Type B pancreatic cell (in vitro differentiated cells): ENCODE measurements at regions not wholly inside any gene's neighbourhood (a gene's known extent, or its start where the extent isn't known, plus 50 kb on each side); places are given as distances from the start of the nearest gene placed in this dataset.

Experiments
- DNase-seq: peaks from one replicate; pipeline ENCODE4 v3.0.0; 2021; ENCODE audit warnings: mixed read lengths; ENCODE audit not compliant: unreplicated experiment; ENCODE audit errors: extremely low spot score
- H3K27ac Mint-ChIP-seq: 2 replicates; pipeline ENCODE4 v1.8.0; 2021; ENCODE audit warnings: mild to moderate bottlenecking, mixed read lengths
- H3K27me3 Mint-ChIP-seq: 2 replicates; pipeline ENCODE4 v1.8.0; 2021; ENCODE audit warnings: mixed read lengths
- H3K36me3 Mint-ChIP-seq: 2 replicates; pipeline ENCODE4 v1.8.0; 2021; ENCODE audit warnings: mixed read lengths
- H3K4me1 Mint-ChIP-seq: one replicate; pipeline ENCODE4 v1.8.0; 2021; ENCODE audit warnings: mixed read lengths; ENCODE audit not compliant: unreplicated experiment
- H3K4me3 Mint-ChIP-seq: 2 replicates; pipeline ENCODE4 v1.8.0; 2021; ENCODE audit warnings: mild to moderate bottlenecking, mixed read lengths
- H3K9me3 Mint-ChIP-seq: 2 replicates; pipeline ENCODE4 v1.8.0; 2021; ENCODE audit warnings: mixed read lengths
- TF ChIP-seq, protein P1 (sequence below): fragments of 200-600 bp; sonication (generic); conservative IDR thresholded peaks from 2 replicates; pipeline ENCODE4 v1.5.0; 2021; ENCODE audit warnings: antibody characterized with exemption, mild to moderate bottlenecking

DNA sequence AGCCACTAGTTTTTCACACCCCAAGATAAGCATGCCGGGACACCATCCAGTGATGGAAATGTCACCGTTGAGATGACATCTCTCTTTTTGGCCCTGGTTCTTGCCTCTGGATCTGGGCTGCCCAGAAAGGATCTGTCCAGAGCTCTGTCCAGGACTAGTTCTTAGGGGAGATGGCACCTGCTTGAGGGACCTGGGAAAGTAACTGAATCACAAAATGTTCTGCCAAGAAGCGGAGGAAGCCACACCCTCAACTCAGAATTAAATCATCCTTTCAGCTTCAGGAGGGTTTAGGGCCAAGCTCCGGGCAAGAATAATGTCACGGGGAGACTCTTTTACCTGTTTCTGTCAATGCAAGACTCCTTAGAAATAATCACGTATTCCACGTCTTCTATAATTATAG, 248.6 kb downstream of the MAF start:
- Mint-ChIP-seq H3K36me3 (no peaks in the 10 kb centered on the region), H3K27ac (no peak overlapping the region), H3K4me1 (peaks cover 9% of the 10 kb centered on the region), H3K9me3 (no peaks in the 10 kb centered on the region), H3K4me3 (no peak overlapping the region), H3K27me3 (peaks cover 9% of the 10 kb centered on the region)
- TF ChIP-seq, protein P1, sequence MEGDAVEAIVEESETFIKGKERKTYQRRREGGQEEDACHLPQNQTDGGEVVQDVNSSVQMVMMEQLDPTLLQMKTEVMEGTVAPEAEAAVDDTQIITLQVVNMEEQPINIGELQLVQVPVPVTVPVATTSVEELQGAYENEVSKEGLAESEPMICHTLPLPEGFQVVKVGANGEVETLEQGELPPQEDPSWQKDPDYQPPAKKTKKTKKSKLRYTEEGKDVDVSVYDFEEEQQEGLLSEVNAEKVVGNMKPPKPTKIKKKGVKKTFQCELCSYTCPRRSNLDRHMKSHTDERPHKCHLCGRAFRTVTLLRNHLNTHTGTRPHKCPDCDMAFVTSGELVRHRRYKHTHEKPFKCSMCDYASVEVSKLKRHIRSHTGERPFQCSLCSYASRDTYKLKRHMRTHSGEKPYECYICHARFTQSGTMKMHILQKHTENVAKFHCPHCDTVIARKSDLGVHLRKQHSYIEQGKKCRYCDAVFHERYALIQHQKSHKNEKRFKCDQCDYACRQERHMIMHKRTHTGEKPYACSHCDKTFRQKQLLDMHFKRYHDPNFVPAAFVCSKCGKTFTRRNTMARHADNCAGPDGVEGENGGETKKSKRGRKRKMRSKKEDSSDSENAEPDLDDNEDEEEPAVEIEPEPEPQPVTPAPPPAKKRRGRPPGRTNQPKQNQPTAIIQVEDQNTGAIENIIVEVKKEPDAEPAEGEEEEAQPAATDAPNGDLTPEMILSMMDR, result no peak
- no peak for DNase-seq

DNA sequence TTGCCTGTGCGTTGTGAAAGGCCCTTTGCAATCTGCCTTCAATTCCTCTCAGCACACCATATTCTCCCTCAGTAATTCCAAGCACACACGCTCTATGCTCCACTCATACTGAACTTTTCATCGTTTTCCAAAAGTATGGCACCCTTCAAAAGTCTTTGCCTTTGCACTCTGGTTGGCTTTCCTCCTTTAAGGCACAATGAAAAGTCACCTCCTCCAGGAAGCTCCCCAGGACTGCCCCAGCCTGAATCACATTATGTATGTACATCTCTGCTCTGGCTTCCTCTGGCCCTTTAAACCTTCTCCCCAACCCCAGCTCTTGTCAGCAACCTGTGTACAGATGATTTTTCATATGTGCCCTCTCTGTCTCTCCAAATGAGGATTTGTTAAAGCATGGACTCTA, 250.7 kb downstream of the MAF start:
- DNase-seq, result no peak
- TF ChIP-seq, protein P1, result no peak
- Mint-ChIP-seq H3K27me3 (peaks cover 6% of the 10 kb centered on the region), H3K9me3 (no peaks in the 10 kb centered on the region), H3K27ac (no peak overlapping the region), H3K4me1 (peaks cover 9% of the 10 kb centered on the region), H3K4me3 (no peak overlapping the region), H3K36me3 (no peaks in the 10 kb centered on the region)

GRCh38 chr16:79348521-79349306, 251.8 kb downstream of the MAF start:
- Mint-ChIP-seq H3K27ac (no peak overlapping the region), H3K4me3 (no peak overlapping the region), H3K36me3 (no peaks in the 10 kb centered on the region), H3K9me3 (no peaks in the 10 kb centered on the region), H3K4me1 (peaks cover 9% of the 10 kb centered on the region), H3K27me3 (peaks cover 9% of the 10 kb centered on the region)
- DNase-seq, result no peak
- TF ChIP-seq, protein P1, result no peak

DNA sequence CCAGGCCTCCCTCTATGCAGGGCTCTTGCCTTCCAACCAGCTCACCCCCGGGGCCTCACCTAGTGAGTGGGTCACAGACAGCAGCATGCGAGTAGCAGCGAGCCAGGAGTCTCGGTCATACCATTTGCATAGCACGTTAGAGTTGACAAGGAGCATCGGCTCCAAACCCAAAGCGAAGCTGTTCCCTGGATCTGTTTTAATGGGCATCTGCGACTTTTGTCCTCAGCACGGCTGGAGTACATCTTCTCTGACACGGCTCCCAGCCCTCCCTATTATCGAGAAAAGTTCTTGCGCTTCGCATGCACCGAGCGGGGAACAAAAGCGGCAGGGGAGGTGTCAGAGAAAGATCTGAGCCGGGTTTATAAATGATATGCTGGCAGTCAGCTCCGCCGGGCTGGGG, 253.3 kb downstream of the MAF start:
- H3K27me3 Mint-ChIP-seq, result peaks cover 13% of the 10 kb centered on the region
- no peak overlapping the region for H3K27ac Mint-ChIP-seq
- no peaks in the 10 kb centered on the region for H3K36me3 Mint-ChIP-seq
- peaks cover 9% of the 10 kb centered on the region for H3K4me1 Mint-ChIP-seq
- no peak for DNase-seq
- no peaks in the 10 kb centered on the region for H3K9me3 Mint-ChIP-seq
- H3K4me3 Mint-ChIP-seq, result peak overlapping the region; percentile 15
- TF ChIP-seq, protein P1, result no peak

DNA sequence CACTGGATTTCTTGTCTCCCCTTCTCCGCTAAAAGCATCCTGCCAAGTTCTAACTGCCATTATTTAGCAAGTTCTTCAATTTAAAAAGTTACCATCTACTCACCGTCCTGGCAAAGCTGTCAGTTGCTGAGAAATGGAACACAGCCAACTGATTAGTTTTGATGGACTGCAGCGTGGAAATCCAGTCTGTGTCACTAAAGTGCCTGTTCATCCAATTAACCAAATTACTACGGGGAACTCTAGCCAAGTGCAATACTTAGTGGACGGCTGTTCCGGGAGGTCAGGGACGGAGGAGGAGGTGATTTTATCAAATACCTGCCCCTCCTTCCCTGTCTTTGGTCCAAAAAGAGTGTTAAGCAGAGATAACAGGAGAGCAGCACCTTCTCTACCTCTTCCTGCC, 260.7 kb downstream of the MAF start:
- no peak overlapping the region for H3K27ac Mint-ChIP-seq
- H3K36me3 Mint-ChIP-seq, result no peaks in the 10 kb centered on the region
- no peak for DNase-seq
- peaks cover 7% of the 10 kb centered on the region for H3K27me3 Mint-ChIP-seq
- TF ChIP-seq, protein P1, result no peak
- H3K4me3 Mint-ChIP-seq, result no peak overlapping the region
- H3K9me3 Mint-ChIP-seq, result no peaks in the 10 kb centered on the region
- H3K4me1 Mint-ChIP-seq, result peaks cover 8% of the 10 kb centered on the region
